H1 (cell line): ENCODE measurements at regions not wholly inside any gene's neighbourhood (a gene's known extent, or its start where the extent isn't known, plus 50 kb on each side); places are given as distances from the start of the nearest gene placed in this dataset.

Source experiments
- CHD7 ChIP-seq: fragments of 300-600 bp; sonication (generic); IDR thresholded peaks from 2 replicates; pipeline ENCODE4 v1.7.1; 2012; ENCODE audit warnings: low read length, moderate library complexity, mild to moderate bottlenecking, inconsistent platforms; ENCODE audit not compliant: insufficient replicate concordance
- EGR1 ChIP-seq: IDR thresholded peaks from 2 replicates; pipeline ENCODE4 v1.6.1; 2011; ENCODE audit warnings: low read depth, low read length, borderline replicate concordance
- TAF7 ChIP-seq: optimal IDR thresholded peaks from 2 replicates; pipeline ENCODE3; 2011; ENCODE audit warnings: low read depth, mild to moderate bottlenecking, inconsistent platforms, low read length, moderate library complexity, borderline replicate concordance

GRCh38 chr2:119085613-119086012 is 72.9 kb downstream of the C1QL2 start (continued):
- TF ChIP-seq TAF7 (no peak), CHD7 (no peak), EGR1 (no peak)
